Gastrocnemius medialis (tissue), 4 donors: ENCODE measurements at regions not wholly inside any gene's neighbourhood (a gene's known extent, or its start where the extent isn't known, plus 50 kb on each side); places are given as distances from the start of the nearest gene placed in this dataset.

Experiments
- CTCF ChIP-seq, 5 experiments: fragments of 450-650 bp in 3 of 5; fragments of 200-600 bp in 2 of 5; sonication (generic) in 2 of 5; IDR thresholded peaks in 4 of 5; conservative IDR thresholded peaks in 1 of 5; 1 replicate in 4 of 5; 2 replicates in 1 of 5; pipeline ENCODE4 v1.5.1; 2016 to 2019; ENCODE audit warnings: antibody characterized with exemption in 5 of 5, mild to moderate bottlenecking in 3 of 5, moderate library complexity in 3 of 5
- POLR2A ChIP-seq, 2 donors: fragments of 450-650 bp; IDR thresholded peaks; one replicate each; pipeline ENCODE4 v1.6.1; 2017; ENCODE audit warnings: antibody characterized with exemption in 2 of 2, mild to moderate bottlenecking in 2 of 2, moderate library complexity in 2 of 2

- TF ChIP-seq CTCF (IDR thresholded peaks at IDR 0.05 in 4 of 5, conservative IDR thresholded peaks at IDR 0.05 in 1 of 5) (no peak), POLR2A (IDR thresholded peaks at IDR 0.05) (no peak)
These were observed 115.9 kb upstream of the EEPD1 start for GRCh38 chr7:36037121-36037662.
